HG03060 (cell line): ENCODE measurements at regions not wholly inside any gene's neighbourhood (a gene's known extent, or its start where the extent isn't known, plus 50 kb on each side); places are given as distances from the start of the nearest gene placed in this dataset.
"Not testable (repeated sequence)": the region's sequence is repeated elsewhere in the genome, so short reads cannot be mapped to it uniquely, and the experiment has no call there.

ENCODE experiments used
- ATAC-seq: cut with Tn5 transposase; IDR thresholded peaks from one replicate; pipeline ENCODE4 v1.9.1; 2021; ENCODE audit warnings: low read depth, moderate number of reproducible peaks; ENCODE audit not compliant: unreplicated experiment

GRCh38 chr12:61513499-61513898 lies 746.7 kb upstream of the USP15 start:
- no peak for ATAC-seq

DNA sequence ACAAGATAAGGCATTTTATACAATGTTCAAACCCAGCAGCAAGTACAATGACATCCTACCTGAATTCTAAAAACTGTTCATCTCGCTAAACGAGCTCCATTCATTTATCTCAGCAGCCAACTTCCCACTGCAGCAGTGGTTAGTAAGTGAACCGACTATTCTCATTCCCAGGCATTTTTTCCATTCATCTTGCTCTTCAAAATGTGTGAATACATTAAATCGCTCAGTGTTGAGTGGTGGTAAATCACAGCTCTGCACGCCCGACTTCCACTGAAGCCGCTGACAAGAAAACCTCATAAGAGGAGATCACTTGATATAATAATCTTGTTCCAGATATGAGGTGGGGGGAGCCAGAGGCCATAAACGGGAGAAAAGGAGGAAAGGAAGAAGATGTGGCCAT lies 746.2 kb upstream of the USP15 start:
- ATAC-seq: no peak

DNA sequence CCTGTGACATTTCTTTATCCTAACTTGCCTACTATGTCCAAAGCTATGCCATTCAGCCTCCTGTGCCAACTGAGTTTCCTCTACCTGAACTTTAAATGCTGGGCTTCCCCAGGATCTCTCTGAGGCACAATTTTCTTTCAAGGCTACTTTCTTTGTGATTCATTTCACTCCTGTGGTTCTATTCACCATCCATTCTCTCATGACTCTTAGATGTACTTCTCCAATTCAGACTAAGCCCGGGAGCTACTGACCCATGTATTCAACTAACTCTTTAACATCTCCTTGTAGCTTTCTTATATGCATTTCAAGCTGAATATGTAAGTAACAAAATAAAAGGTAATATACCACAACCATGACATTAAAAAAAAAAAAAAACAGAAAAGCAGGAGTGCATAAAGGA lies 738.9 kb upstream of the USP15 start:
- no peak for ATAC-seq

- no peak for ATAC-seq
Measured at GRCh38 chr12:61523276-61523992, 736.8 kb upstream of the USP15 start.

DNA sequence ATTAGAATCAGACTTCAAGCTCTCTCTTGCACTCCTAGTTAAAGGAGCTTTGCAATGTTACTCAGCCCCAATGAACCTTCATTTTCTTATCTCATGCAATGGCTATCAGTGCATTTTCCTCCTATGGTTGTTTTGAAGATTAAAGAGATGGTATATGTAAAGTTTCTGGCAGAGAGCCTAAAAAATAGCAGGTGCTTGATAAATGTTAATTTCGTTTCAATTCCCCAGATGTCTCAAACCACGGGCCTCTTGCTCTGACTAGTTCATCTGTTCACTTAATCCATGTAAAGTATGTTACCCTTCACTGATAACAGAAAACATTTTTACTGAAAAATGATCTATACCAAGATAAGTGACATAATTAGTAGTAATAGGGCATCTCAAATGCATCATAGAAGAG lies 735.4 kb upstream of the USP15 start:
- ATAC-seq: no peak

DNA sequence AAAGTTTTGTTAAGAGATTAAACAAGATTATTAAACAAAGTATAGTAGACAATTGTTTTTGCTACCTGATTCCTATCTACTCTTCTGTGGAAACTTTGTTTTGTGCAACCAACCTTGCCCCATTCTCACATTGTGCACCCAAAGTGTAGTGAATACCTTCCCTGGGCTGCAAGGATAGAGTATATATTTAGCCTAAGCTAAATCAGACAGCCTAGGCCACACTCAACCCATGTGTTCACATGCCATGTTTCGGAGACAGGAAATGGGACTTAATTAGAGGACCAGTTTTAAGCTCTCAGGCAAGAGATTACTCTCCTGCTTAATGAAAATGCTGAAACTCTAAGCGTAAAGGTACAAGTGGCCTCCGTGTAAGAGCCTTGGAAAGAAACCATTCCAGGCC lies 734.9 kb upstream of the USP15 start:
- no peak for ATAC-seq

DNA sequence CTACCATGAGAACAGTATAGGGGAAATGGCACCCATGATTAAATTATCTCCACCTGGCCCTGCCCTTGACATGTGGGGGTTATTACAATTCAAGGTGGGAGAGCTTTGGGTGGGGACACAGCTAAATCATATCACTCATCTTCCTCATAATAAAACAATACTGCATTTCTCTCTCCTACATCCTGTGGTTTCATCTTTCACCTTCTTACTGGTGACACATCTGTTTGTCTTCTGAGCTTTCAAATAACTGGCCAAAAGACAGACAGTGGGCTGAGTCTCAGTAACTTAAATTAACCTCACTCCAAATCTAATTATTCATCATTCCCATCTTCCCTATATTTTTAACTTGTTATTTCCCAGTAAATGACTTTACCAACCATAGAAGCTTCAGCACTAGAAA lies 729.7 kb upstream of the USP15 start:
- no peak for ATAC-seq

DNA sequence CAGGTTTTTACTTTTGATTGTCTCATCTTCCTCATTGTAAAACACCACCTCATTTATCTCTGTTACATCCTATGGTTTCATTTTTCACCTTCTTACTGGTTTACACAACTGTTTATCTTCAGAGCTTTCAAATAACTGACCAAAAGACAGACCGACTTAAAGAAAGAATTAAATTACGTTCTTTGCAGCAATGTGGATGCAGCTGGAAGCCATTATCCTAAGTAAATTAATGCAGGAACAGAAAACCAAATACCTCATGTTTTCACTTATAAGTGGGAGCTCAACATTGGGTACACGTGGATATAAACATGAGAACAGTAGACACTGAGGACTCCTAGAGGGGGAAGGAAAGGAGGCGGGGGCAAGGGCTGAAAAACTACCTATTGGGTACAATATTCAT lies 729.0 kb upstream of the USP15 start:
- no peak for ATAC-seq

DNA sequence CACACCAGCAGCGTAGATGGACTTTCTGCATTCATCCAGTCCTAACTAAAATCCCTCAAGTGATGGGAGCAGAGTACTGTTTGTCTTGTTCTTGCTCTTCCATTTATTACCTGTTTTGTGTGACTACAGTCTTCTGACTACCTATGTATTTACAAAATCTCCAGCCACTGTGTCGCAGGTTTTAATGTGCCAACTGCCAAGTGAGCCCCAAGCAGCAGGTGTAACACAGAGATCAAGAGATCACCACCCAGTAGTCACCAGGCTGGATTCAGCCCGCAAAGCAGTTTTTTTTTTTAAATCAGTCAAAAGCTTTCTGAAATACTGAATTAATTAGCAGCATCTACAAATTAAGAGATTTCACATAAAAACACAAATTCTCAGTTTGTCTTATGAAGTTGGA lies 724.1 kb upstream of the USP15 start:
- no peak for ATAC-seq

- no peak for ATAC-seq
Measured at GRCh38 chr12:61536525-61536924, 723.7 kb upstream of the USP15 start.

GRCh38 chr12:61538951-61539350 lies 721.3 kb upstream of the USP15 start:
- no peak for ATAC-seq

DNA sequence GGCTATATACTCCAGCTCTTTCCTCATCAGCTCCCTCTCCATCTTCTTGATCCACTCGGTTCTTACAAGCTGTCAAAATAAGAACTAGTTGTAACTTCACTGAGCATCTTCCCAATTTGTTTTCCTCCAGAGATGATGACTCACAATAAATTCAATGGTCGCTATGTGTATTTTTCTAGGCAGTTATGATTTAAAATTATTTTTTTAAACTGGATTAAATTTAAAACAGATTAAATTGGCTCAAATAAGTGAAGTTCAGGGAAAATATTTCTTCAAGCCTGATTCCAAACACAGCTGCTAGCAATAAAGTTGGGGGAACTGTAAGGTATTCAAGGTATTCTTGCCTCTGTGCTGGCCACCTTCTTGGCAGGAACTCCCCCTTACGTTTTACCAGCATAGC lies 717.7 kb upstream of the USP15 start:
- ATAC-seq: no peak

DNA sequence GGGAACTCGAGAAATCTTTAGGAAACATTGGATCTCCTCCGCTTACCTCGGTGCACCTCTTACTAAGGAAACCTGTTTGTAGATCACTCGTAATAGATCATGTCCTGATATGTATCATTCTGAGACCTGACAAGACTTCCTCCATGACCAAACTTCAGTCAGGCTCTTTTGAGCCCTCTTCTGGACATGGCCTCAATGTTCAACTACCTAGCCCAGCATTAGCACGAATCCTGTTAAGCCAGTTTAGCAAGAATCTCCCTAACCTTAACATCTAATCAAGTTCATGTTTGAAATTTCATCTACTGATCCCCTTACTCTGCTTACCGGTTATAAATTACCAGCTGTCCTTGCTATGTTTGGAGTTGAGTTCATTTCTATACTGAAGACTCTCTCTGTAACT lies 713.9 kb upstream of the USP15 start:
- no peak for ATAC-seq

GRCh38 chr12:61553091-61553490 lies 707.1 kb upstream of the USP15 start:
- no peak for ATAC-seq

DNA sequence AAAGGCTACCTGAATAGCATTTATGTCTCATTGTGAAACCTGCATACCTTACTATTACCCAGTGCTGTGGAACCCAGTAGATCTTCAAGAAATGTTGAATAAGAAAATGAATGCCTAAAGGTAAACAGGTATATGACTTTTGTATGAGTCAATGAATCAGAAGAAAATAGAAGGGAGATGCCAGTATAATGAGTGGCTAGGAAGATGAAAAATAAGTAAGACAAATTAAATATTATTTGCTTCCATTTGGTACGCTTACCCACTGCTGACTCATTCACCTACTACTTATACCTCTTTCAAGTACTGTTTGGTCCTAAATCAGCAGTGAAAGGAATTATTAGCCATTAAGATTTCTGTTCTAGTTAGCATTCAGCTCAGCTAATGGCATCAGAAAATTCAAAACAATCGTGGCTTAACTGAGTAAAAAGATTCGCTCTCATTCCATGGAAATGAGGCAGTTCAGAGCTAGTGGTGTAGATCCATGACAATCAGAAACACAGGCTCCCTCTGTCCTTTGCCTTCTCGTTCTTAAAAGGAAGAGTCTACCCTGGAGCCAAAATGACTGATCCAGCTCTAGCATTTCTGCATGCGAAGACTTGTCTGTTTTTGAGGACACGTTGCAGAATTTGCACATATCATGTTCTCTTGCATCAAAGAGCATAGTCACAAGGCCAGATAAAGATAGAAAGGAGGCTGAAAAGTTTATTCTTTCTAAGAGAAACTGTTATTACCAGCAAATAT lies 705.8 kb upstream of the USP15 start:
- ATAC-seq: no peak

GRCh38 chr12:61563665-61564450 lies 696.3 kb upstream of the USP15 start:
- no peak for ATAC-seq

- no peak for ATAC-seq
Measured at GRCh38 chr12:61564466-61564865, 695.7 kb upstream of the USP15 start.

- ATAC-seq: no peak
Measured at GRCh38 chr12:61566183-61566582, 694.0 kb upstream of the USP15 start.

DNA sequence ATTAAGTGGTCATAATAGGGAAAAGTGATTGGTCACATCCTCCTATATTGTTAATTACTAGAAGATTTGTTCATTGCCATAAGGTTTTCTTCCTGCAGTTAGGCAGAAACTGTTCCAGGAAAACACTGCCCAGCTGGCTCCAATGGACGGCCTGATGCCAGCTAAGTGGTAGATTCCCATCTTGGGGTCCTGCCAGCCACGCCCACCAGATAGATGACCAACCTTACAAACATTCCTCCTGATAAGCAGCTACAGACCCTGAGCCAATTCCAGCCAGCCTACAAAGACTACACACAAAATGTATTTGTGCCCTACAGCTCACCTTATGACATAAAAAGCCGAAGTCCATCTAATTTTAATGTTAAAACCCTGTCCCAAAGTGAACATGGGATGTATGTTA lies 685.9 kb upstream of the USP15 start:
- ATAC-seq: no peak

- ATAC-seq: no peak
Measured at GRCh38 chr12:61584943-61585342, 675.3 kb upstream of the USP15 start.

DNA sequence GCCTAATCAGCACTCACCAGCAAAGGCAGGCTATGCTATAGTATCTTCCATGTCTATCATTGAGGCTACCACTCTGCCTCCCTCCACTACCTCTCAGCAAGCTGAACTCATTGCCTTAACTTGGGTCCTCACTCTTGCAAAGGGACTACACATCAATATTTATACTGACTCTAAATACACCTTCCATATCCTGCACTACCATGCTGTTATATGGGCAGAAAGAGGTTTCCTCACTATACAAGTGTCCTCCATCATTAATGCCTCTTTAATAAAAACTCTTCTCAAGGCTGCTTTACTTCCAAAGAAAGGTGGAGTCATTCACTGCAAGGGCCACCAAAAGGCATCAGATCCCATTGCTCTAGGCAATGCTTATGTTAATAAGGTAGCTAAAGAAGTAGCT lies 669.3 kb upstream of the USP15 start:
- ATAC-seq: not testable (repeated sequence)

- no peak for ATAC-seq
Measured at GRCh38 chr12:61610143-61610542, 650.1 kb upstream of the USP15 start.
